MM.1S (cell line): ENCODE measurements at regions not wholly inside any gene's neighbourhood (a gene's known extent, or its start where the extent isn't known, plus 50 kb on each side); places are given as distances from the start of the nearest gene placed in this dataset.

Experiments used
- EZH2 ChIP-seq: fragments of 300-600 bp; sonication (generic); optimal IDR thresholded peaks from 2 replicates; pipeline ENCODE3; 2017; ENCODE audit warnings: low read depth, mild to moderate bottlenecking, antibody characterized with exemption, low read length, mixed read lengths
- TF ChIP-seq, protein P1 (sequence below): fragments of 300-600 bp; sonication (generic); IDR thresholded peaks from 2 replicates; pipeline ENCODE4 v1.5.1; 2016; ENCODE audit warnings: antibody characterized with exemption, low read length, mixed read lengths

- TF ChIP-seq, protein P1, sequence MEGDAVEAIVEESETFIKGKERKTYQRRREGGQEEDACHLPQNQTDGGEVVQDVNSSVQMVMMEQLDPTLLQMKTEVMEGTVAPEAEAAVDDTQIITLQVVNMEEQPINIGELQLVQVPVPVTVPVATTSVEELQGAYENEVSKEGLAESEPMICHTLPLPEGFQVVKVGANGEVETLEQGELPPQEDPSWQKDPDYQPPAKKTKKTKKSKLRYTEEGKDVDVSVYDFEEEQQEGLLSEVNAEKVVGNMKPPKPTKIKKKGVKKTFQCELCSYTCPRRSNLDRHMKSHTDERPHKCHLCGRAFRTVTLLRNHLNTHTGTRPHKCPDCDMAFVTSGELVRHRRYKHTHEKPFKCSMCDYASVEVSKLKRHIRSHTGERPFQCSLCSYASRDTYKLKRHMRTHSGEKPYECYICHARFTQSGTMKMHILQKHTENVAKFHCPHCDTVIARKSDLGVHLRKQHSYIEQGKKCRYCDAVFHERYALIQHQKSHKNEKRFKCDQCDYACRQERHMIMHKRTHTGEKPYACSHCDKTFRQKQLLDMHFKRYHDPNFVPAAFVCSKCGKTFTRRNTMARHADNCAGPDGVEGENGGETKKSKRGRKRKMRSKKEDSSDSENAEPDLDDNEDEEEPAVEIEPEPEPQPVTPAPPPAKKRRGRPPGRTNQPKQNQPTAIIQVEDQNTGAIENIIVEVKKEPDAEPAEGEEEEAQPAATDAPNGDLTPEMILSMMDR: no peak
- no peak for TF ChIP-seq EZH2
Observed at GRCh38 chr9:134243778-134244467, 79.6 kb upstream of the RNU6ATAC start.
